A673 (cell line): ENCODE measurements at regions not wholly inside any gene's neighbourhood (a gene's known extent, or its start where the extent isn't known, plus 50 kb on each side); places are given as distances from the start of the nearest gene placed in this dataset.

Experiments used
- BruUV-seq: library from RNA; stranded (reverse); fragments of 400-500 nt; replicated peaks from 2 replicates; lab custom pipeline; 2021; lab: Mats Ljungman, UMichigan
- CTCF ChIA-PET: fragments of 300-600 bp; sonication (Branson Sonifier 250); formaldehyde crosslinking; loops from one replicate; lab custom pipeline; 2022; ENCODE audit warnings: antibody characterized with exemption; lab: Charles Lee
- POLR2A ChIA-PET: fragments of 300-600 bp; sonication (Branson Sonifier 250); formaldehyde crosslinking; loops from one replicate; lab custom pipeline; 2022; ENCODE audit warnings: antibody characterized with exemption; ENCODE audit not compliant: low non-redundant PET; lab: Charles Lee
- DNase-seq: peaks from one replicate; pipeline ENCODE4 v3.0.0-alpha.2; 2015; ENCODE audit warnings: low spot score
- H3K27ac ChIP-seq: fragments of 200-600 bp; sonication (generic); 2 replicates; pipeline ENCODE4 v1.5.1; 2016; ENCODE audit warnings: mixed run types, low read depth, mild to moderate bottlenecking, mixed read lengths, antibody characterized with exemption, low read length; ENCODE audit not compliant: poor library complexity, severe bottlenecking
- H3K27me3 ChIP-seq: fragments of 200-600 bp; sonication (generic); replicated peaks from 2 replicates; pipeline ENCODE4 v1.6.1; 2017; ENCODE audit warnings: mixed run types, low read depth, mild to moderate bottlenecking, mixed read lengths, antibody characterized with exemption, low read length; ENCODE audit not compliant: insufficient read depth, poor library complexity
- H3K36me3 ChIP-seq: fragments of 200-600 bp; sonication (generic); 2 replicates; pipeline ENCODE4 v1.6.1; 2016; ENCODE audit warnings: mixed run types, mild to moderate bottlenecking, mixed read lengths, antibody characterized with exemption, low read length; ENCODE audit not compliant: insufficient read depth, poor library complexity, severe bottlenecking
- H3K4me1 ChIP-seq: fragments of 200-600 bp; sonication (generic); 2 replicates; pipeline ENCODE4 v1.6.1; 2017; ENCODE audit warnings: mixed run types, mild to moderate bottlenecking, mixed read lengths, antibody characterized with exemption, low read length; ENCODE audit not compliant: insufficient read depth, poor library complexity, severe bottlenecking
- H3K4me3 ChIP-seq: fragments of 200-600 bp; sonication (generic); 2 replicates; pipeline ENCODE4 v1.5.1; 2016; ENCODE audit warnings: low read depth, mixed run types, mild to moderate bottlenecking, mixed read lengths, low read length; ENCODE audit not compliant: poor library complexity, severe bottlenecking
- H3K9me3 ChIP-seq: fragments of 200-600 bp; sonication (generic); 2 replicates; pipeline ENCODE4 v1.6.1; 2016; ENCODE audit warnings: mixed run types, low read depth, mild to moderate bottlenecking, mixed read lengths, antibody characterized with exemption, low read length; ENCODE audit not compliant: poor library complexity, severe bottlenecking
- CTCF ChIP-seq: fragments of 300-800, 200-600 bp; sonication (generic); conservative IDR thresholded peaks from 2 replicates; pipeline ENCODE4 v1.5.1; 2017; ENCODE audit warnings: low read depth, mild to moderate bottlenecking, antibody characterized with exemption, low read length, moderate library complexity, mixed read lengths
- EZH2 ChIP-seq: fragments of 200-600 bp; sonication (generic); IDR thresholded peaks from 2 replicates; pipeline ENCODE4 v1.6.1; 2017; ENCODE audit warnings: borderline replicate concordance, low read depth, mild to moderate bottlenecking, mixed read lengths, antibody characterized with exemption, low read length; ENCODE audit not compliant: poor library complexity, severe bottlenecking
- intact Hi-C: fragments of 100-400 bp; cut with micrococcal nuclease; formaldehyde crosslinking; loops from one replicate; pipeline ENCODE4 v1.10.0; 2022; ENCODE audit not compliant: unreplicated experiment

- Histone ChIP-seq H3K27ac (no peak overlapping the region), H3K9me3 (no peaks in the 10 kb centered on the region), H3K4me3 (no peak overlapping the region), H3K27me3 (no peaks in the 10 kb centered on the region), H3K4me1 (no peaks in the 10 kb centered on the region), H3K36me3 (no peaks in the 10 kb centered on the region)
- intact Hi-C loops: no loop called here
- ChIA-PET CTCF (no interaction called here), POLR2A (no interaction called here)
- no TSS peak for BruUV-seq
- TF ChIP-seq EZH2 (no peak), CTCF (no peak)
- no peak for DNase-seq
Observed at GRCh38 chr11:111081021-111081511, 164.5 kb upstream of the POU2AF2 start.

GRCh38 chr11:111077530-111078322 is 167.8 kb upstream of the POU2AF2 start:
- Histone ChIP-seq H3K27ac (no peak overlapping the region), H3K4me3 (no peak overlapping the region), H3K27me3 (no peaks in the 10 kb centered on the region), H3K4me1 (no peaks in the 10 kb centered on the region), H3K9me3 (no peaks in the 10 kb centered on the region), H3K36me3 (no peaks in the 10 kb centered on the region)
- CTCF ChIA-PET: no interaction called here
- intact Hi-C loops: no loop called here
- TF ChIP-seq CTCF (no peak), EZH2 (no peak)
- no TSS peak for BruUV-seq
- DNase-seq: no peak
- POLR2A ChIA-PET: no interaction called here

- ChIA-PET POLR2A (no interaction called here), CTCF (no interaction called here)
- Histone ChIP-seq H3K27me3 (no peaks in the 10 kb centered on the region), H3K4me3 (no peak overlapping the region), H3K27ac (no peak overlapping the region), H3K36me3 (no peaks in the 10 kb centered on the region), H3K9me3 (peaks cover 15% of the 10 kb centered on the region), H3K4me1 (no peaks in the 10 kb centered on the region)
- BruUV-seq: no TSS peak
- intact Hi-C loops: no loop called here
- peak; percentile 36 for DNase-seq
- TF ChIP-seq EZH2 (no peak), CTCF (peak; percentile 39; the same call in 1 of the 2 replicates)
Observed at GRCh38 chr11:111069066-111069465, 176.5 kb upstream of the POU2AF2 start.
